HG03196 (cell line): ENCODE measurements at regions not wholly inside any gene's neighbourhood (a gene's known extent, or its start where the extent isn't known, plus 50 kb on each side); places are given as distances from the start of the nearest gene placed in this dataset.

Experiments used
- ATAC-seq: cut with Tn5 transposase; IDR thresholded peaks from one replicate; pipeline ENCODE4 v1.9.1; 2021; ENCODE audit not compliant: unreplicated experiment

- ATAC-seq = no peak
Measured at GRCh38 chr4:151994429-151994828, 233.6 kb upstream of the GATB start.

GRCh38 chr4:151993521-151993920 is 232.7 kb upstream of the GATB start:
- no peak for ATAC-seq

- ATAC-seq = no peak
Measured at GRCh38 chr4:151992332-151993154, 231.7 kb upstream of the GATB start.

GRCh38 chr4:151991884-151992167 is 231.0 kb upstream of the GATB start:
- ATAC-seq = no peak

GRCh38 chr4:151991001-151991883 is 230.4 kb upstream of the GATB start:
- ATAC-seq = no peak

- ATAC-seq = no peak
Measured at GRCh38 chr4:151990201-151990600, 229.4 kb upstream of the GATB start.

- ATAC-seq = no peak
Measured at GRCh38 chr4:151988591-151988990, 227.8 kb upstream of the GATB start.

- ATAC-seq = no peak
Measured at GRCh38 chr4:151987606-151988005, 226.8 kb upstream of the GATB start.

GRCh38 chr4:151983854-151984253 is 223.0 kb upstream of the GATB start:
- ATAC-seq = no peak

GRCh38 chr4:151979819-151980218 is 219.0 kb upstream of the GATB start:
- no peak for ATAC-seq

- ATAC-seq = no peak
Measured at GRCh38 chr4:151968643-151969042, 207.8 kb upstream of the GATB start.

GRCh38 chr4:151967074-151967473 is 206.3 kb upstream of the GATB start:
- ATAC-seq = no peak

- no peak for ATAC-seq
Measured at GRCh38 chr4:151962138-151962823, 201.5 kb upstream of the GATB start.

- ATAC-seq = no peak
Measured at GRCh38 chr4:151961456-151961855, 200.6 kb upstream of the GATB start.

- no peak for ATAC-seq
Measured at GRCh38 chr4:151960449-151961230, 199.8 kb upstream of the GATB start.

- ATAC-seq = no peak
Measured at GRCh38 chr4:151957153-151957552, 196.3 kb upstream of the GATB start.

- no peak for ATAC-seq
Measured at GRCh38 chr4:151955721-151956380, 195.0 kb upstream of the GATB start.

GRCh38 chr4:151953795-151954372 is 193.1 kb upstream of the GATB start:
- no peak for ATAC-seq

GRCh38 chr4:151953312-151953711 is 192.5 kb upstream of the GATB start:
- ATAC-seq = no peak

- no peak for ATAC-seq
Measured at GRCh38 chr4:151952711-151953254, 192.0 kb upstream of the GATB start.
